HG02610 (cell line): ENCODE measurements at regions not wholly inside any gene's neighbourhood (a gene's known extent, or its start where the extent isn't known, plus 50 kb on each side); places are given as distances from the start of the nearest gene placed in this dataset.

Experiments used
- ATAC-seq: cut with Tn5 transposase; IDR thresholded peaks from one replicate; pipeline ENCODE4 v1.9.1; 2021; ENCODE audit warnings: mild to moderate bottlenecking, moderate library complexity; ENCODE audit not compliant: unreplicated experiment

- peak; percentile 91 for ATAC-seq
Observed at GRCh38 chr4:38310446-38311043, 350.3 kb downstream of the PTTG2 start.

- ATAC-seq = no peak
Observed at GRCh38 chr4:38311495-38312126, 351.4 kb downstream of the PTTG2 start.

- ATAC-seq = no peak
Observed at GRCh38 chr4:38313175-38313574, 350.8 kb upstream of the KLF3 start.

GRCh38 chr4:38313999-38314561 is 349.9 kb upstream of the KLF3 start:
- no peak for ATAC-seq

GRCh38 chr4:38314663-38315062 is 349.3 kb upstream of the KLF3 start:
- ATAC-seq = no peak

- no peak for ATAC-seq
Observed at GRCh38 chr4:38315286-38315685, 348.7 kb upstream of the KLF3 start.

- no peak for ATAC-seq
Observed at GRCh38 chr4:38316045-38316444, 348.0 kb upstream of the KLF3 start.

- no peak for ATAC-seq
Observed at GRCh38 chr4:38317041-38317674, 346.8 kb upstream of the KLF3 start.

- peak; percentile 92 for ATAC-seq
Observed at GRCh38 chr4:38318737-38319455, 345.1 kb upstream of the KLF3 start.

- peak; percentile 35 for ATAC-seq
Observed at GRCh38 chr4:38319456-38320342, 344.3 kb upstream of the KLF3 start.

- ATAC-seq = no peak
Observed at GRCh38 chr4:38320343-38320695, 343.7 kb upstream of the KLF3 start.

GRCh38 chr4:38320833-38321232 is 343.2 kb upstream of the KLF3 start:
- ATAC-seq = no peak

- ATAC-seq = no peak
Observed at GRCh38 chr4:38322714-38323113, 341.3 kb upstream of the KLF3 start.

- no peak for ATAC-seq
Observed at GRCh38 chr4:38323141-38323641, 340.8 kb upstream of the KLF3 start.

GRCh38 chr4:38324861-38325628 is 339.0 kb upstream of the KLF3 start:
- no peak for ATAC-seq

- ATAC-seq = no peak
Observed at GRCh38 chr4:38325629-38325913, 338.4 kb upstream of the KLF3 start.

- ATAC-seq = no peak
Observed at GRCh38 chr4:38326499-38326898, 337.5 kb upstream of the KLF3 start.

- ATAC-seq = no peak
Observed at GRCh38 chr4:38327174-38327573, 336.8 kb upstream of the KLF3 start.

- no peak for ATAC-seq
Observed at GRCh38 chr4:38328989-38329729, 334.8 kb upstream of the KLF3 start.
